GM21515 (cell line): ENCODE measurements at regions not wholly inside any gene's neighbourhood (a gene's known extent, or its start where the extent isn't known, plus 50 kb on each side); places are given as distances from the start of the nearest gene placed in this dataset.

Source experiments
- ATAC-seq: cut with Tn5 transposase; IDR thresholded peaks from one replicate; pipeline ENCODE4 v1.9.1; 2021; ENCODE audit not compliant: unreplicated experiment

- ATAC-seq = no peak
These were observed 263.6 kb downstream of the TBL1XR1 start for GRCh38 chr3:176933704-176934103.

GRCh38 chr3:176932433-176932832 is 264.8 kb downstream of the TBL1XR1 start:
- ATAC-seq = no peak

- no peak for ATAC-seq
These were observed 265.3 kb downstream of the TBL1XR1 start for GRCh38 chr3:176931991-176932390.

GRCh38 chr3:176930942-176931341 is 266.3 kb downstream of the TBL1XR1 start:
- no peak for ATAC-seq

GRCh38 chr3:176928582-176928931 is 268.7 kb downstream of the TBL1XR1 start:
- ATAC-seq = no peak

- no peak for ATAC-seq
These were observed 269.3 kb downstream of the TBL1XR1 start for GRCh38 chr3:176927706-176928581.

GRCh38 chr3:176927280-176927679 is 270.0 kb downstream of the TBL1XR1 start:
- ATAC-seq = no peak

GRCh38 chr3:176926688-176927087 is 270.6 kb downstream of the TBL1XR1 start:
- no peak for ATAC-seq

GRCh38 chr3:176926034-176926433 is 271.2 kb downstream of the TBL1XR1 start:
- ATAC-seq = no peak

GRCh38 chr3:176920766-176921160 is 276.5 kb downstream of the TBL1XR1 start:
- no peak for ATAC-seq

- ATAC-seq = no peak
These were observed 277.2 kb downstream of the TBL1XR1 start for GRCh38 chr3:176919836-176920765.

GRCh38 chr3:176916777-176917176 is 280.5 kb downstream of the TBL1XR1 start:
- ATAC-seq = no peak

GRCh38 chr3:176914764-176915163 is 282.5 kb downstream of the TBL1XR1 start:
- no peak for ATAC-seq

GRCh38 chr3:176911579-176911978 is 285.7 kb downstream of the TBL1XR1 start:
- ATAC-seq = no peak

GRCh38 chr3:176909044-176909443 is 288.2 kb downstream of the TBL1XR1 start:
- ATAC-seq = no peak

- no peak for ATAC-seq
These were observed 291.0 kb downstream of the TBL1XR1 start for GRCh38 chr3:176906046-176906905.

GRCh38 chr3:176905331-176905730 is 292.0 kb downstream of the TBL1XR1 start:
- no peak for ATAC-seq

GRCh38 chr3:176904506-176904905 is 292.8 kb downstream of the TBL1XR1 start:
- no peak for ATAC-seq

GRCh38 chr3:176896640-176897039 is 300.6 kb downstream of the TBL1XR1 start:
- ATAC-seq = no peak

GRCh38 chr3:176896165-176896564 is 301.1 kb downstream of the TBL1XR1 start:
- no peak for ATAC-seq

- ATAC-seq = no peak
These were observed 317.6 kb downstream of the TBL1XR1 start for GRCh38 chr3:176879710-176880109.
